Renal cortex interstitium (tissue), 11 donors: ENCODE measurements at regions not wholly inside any gene's neighbourhood (a gene's known extent, or its start where the extent isn't known, plus 50 kb on each side); places are given as distances from the start of the nearest gene placed in this dataset.

ENCODE experiments used
- DNase-seq, 11 donors: peaks; one replicate each; pipeline ENCODE4 v3.0.0-alpha.2; 2013; ENCODE audit warnings: low read depth in 9 of 11, low spot score in 4 of 11; ENCODE audit errors: extremely low read depth in 1 of 11

DNA sequence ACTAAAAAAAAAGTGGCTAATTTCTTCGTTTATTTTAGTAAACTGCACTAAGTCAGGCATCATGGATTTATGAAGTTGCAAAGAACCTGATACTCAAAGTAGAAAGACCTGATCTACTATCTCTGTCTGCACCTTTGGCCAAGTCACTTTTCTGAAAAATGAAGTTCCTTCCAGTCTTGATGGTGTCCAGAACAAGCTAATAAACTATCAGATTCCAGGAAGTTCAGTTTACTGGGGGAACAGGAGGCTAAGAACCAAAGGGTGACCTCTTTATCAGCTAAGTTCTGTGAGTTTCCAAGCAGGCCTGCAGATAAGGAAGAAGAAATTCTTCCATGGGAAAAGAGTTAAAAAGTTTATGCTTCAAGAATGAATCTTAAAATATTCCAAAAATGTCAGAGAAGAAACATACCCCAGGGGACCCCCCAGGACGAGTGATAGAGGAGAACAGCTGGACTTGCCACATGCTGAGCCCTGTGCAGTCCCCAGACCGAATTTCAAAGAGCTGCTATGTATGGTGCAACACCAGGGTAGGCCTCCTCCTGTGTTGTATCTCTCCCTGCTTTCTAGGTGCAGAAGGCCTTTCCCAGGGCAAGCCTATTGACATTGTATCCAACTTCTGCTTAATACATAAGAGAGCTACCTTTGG is 72.8 kb upstream of the FGGY start:
- DNase-seq = no peak

DNA sequence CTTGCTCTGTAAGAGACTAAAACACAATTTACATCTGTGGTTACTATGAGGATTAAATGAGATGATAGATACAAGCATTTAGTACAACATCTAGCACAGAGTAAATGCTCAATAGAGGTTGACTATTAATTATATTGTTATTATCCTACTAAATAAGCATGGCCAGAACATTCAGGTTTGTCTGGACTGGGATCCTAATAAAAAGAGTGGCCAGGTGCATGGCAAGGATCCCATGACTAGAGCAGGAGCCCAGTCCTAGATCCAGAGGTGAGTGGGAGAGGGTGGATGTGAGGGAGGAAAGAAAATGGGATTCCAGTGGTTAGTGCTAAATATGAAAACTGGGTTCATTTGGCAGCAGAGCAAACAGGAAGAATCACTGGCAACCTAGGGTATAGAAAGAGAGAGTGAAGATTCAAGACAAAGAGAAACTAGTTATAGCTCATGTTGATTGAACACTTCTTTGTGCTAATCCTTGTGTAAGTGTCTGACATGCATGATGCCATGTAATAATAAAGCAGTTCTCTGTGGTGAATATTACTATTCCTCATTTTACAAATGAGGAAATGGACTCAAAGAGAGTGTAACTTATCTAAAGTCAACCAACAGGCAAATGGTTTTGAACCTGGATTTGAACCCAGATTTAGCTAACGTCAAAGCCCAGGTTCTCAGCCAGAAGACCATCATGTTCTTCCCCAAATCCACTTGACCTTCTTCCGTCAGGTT is 71.1 kb upstream of the FGGY start:
- DNase-seq = no peak

DNA sequence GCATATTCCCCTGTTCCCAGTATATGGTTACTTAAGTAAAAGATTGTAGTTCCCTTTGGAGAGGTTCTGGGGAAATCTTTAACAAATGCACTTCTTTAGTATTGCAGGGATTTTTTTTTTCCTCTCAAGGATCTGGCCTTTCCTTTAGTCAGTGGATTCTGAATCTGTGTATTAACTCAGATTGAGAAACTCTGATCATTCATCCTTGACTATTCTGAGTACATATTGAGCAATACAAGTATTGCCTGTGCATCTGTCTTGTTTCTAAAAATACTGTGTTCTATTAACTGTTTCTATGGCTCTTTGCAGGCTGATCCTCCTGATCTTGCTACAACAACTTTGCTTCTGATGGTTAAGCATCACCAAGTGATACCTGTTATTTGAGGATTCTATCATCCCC is 67.8 kb upstream of the FGGY start:
- DNase-seq = no peak

DNA sequence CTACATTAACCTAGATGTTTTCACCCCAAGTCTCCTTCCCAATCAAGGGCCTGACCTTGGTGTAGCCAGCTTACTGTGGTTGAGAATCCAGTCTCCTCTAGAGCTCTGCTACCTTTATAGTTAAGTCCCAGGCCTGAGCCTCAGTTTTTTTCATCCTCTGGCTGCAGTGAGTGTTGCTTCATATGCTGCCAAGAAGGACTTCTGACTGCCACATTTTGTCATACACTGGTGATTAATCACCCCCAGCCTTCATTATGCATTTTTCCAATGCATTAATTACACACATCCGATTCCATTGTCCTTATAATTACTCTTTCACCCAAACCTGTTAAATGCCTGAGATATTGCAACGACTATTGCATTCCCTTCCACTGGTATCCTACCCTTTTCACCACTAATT is 66.3 kb upstream of the FGGY start:
- DNase-seq = no peak

DNA sequence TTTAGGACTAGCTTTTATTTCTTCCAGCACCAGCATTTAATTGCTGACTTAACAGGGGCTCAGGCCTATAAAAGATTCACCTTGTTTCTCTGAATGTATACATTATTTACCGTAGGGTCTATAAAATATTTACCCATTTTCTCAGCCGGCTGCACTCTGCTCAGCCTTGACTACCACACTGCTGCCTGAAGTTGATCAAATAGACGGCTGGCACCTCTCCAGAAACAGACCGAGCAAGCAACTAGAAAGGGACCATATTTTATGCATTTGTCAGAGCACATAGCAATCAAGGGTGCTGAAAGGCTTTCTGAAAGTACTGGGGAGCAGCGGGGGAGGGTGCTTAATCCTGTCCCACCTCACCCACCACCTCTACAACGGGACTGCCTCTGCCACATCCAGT is 64.7 kb upstream of the FGGY start:
- peak in 9 of 11 donors; percentile 31 to 57 (median 36) for DNase-seq

DNA sequence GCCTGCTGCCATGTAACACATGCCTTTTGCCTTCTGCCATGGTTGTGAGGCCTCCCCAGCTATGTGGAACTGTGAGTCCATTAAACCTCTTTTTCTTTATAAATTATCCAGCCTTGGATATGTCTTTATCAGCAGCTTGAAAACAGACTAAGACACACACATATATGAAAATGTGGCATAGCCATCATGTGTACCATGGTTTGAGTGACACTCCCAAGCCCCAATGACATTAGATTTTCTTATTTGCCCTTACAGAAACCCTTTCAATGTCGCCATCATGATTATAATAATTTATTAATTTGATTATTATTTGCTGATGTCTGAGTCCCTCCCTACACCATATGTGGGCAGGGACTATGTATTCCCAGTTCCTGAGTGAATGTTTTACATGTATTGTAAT is 63.5 kb upstream of the FGGY start:
- no peak for DNase-seq

DNA sequence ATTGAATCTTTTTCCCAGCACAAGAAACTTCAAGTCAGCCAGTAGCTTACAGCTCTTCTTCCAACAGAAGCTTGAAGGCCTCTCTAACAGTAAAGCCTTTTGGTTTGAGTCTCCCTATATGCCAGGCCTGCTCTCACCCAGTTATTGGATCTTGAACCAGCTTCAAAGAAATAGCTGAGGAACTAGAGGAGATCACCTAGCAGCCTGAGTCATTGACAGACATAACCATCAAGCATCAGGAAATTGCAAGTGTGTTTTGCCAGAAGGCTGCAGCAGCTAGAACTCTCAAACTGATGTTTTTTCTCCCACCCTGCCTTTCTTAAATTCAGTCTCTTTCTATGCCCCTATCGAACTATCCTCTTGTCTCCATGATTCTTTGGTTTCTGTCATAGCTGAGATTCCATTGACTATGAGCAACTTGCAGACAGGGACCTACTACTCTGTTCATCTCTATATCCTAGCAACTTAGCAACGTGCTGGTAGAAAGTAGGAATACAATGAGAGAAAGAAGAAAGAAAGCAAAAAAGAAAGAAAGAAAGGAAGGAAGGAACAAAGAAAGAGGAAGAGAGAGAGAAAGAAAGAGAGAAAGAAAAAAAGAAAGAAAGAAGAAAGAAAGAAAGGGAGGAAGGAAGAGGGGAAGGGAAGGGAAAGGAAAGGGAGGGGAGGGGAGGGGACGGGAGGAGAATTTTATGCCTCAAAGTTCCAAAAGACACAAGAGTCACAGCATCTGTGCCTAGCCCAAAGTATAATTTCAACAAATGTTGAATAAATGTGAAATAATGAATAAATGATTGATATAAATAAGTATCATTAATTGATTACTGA is 60.0 kb upstream of the FGGY start:
- DNase-seq = no peak

DNA sequence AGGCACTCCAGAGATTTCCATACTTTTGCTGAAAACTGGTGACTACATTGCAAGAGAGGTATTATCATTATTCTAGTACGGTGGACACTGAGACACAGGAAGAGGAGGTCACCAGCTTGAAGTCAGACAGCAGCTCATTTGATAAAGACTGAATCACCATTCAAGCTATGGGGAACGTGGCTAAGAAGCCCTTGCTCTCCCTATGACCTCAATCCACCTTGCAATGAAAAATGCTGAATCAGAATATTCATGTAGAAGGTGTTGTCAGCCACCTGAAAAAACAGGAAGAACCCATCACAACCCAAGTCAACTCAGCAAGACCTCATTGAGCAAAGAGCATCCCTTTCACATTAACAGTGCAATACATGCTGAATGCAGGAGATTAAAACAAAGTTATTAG is 59.0 kb upstream of the FGGY start:
- DNase-seq = no peak

DNA sequence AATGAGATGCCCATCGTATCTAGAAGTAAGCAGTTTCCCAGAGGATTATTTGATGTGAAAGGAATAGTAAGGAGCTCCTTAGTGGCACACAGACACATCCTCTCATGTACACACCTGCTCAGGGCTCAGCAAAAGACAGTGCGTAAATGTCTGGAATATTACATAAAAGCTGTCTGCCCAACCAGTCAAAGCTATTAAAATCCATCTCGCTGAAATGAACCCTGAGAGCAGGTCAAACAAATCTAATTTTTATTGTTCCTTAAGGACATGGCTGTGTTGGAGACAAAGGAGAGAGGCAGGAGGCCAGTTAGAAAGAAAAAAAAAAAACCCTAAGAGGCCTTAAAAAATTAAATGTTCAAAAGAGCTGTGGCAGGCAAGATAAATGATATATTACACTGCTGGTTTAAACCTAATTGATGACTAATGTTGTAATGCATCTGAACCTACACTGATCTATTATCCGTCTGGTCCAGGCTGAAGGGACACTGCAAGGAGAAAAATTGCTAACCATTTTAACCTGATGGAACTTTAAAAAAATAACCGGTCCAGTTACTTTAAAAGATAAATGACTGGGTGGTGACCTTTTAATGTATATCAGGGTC is 58.5 kb upstream of the FGGY start:
- DNase-seq = no peak

DNA sequence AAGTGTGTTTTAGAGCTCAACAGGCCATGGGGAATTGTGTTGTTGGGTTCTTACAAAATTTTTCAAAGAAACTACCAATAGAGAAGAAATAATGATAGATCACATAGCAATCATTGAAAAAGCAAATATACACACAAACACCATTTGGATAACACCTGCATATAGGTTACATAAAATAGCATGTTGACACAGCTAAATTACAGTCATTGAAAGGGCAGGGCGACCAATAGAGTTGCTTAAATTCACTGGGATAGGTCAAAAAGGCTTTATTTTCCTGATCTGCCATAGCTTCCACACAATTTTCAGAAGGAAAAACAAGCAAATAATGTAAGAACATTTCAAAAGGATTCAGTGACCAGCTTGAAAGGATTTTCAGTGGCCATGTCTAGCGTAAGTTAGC is 57.9 kb upstream of the FGGY start:
- DNase-seq = no peak

DNA sequence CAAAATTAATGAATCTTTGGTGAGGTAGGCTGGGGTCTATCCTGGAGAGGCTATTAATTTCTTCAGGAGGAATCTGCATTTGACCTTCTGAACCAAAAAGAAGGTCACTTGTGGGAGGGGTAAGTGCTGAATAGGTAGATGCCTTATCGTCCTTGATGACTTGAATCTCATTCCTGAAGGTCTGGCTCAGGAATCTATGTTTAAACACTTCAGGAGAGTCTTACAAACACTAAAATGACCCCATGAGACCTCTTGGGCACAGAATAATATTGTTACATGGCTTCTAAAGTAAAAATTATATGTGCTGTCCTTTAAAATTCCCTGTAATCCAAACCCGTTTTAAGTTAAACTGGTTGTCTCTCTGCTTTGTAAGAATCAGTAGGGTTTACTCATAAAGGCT is 55.0 kb upstream of the FGGY start:
- no peak for DNase-seq

DNA sequence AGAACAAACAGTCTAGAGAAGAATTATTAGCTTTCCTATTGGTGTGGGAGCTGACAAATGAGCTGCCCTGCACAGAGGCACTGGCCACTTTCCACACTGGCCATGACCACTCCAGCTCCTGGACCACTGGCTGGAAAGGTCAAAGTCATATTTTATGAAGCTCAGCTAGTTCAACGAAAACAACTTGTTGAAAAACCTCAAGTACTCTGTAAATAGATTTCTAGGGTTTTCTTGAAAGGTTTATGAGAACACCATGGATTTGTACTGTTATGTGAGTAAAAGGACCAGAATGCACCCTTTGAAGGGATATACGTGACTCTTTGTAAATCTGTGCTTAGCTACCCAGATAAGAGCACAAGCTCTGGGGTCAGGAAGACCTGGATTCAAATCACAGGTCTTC is 54.5 kb upstream of the FGGY start:
- DNase-seq = no peak

DNA sequence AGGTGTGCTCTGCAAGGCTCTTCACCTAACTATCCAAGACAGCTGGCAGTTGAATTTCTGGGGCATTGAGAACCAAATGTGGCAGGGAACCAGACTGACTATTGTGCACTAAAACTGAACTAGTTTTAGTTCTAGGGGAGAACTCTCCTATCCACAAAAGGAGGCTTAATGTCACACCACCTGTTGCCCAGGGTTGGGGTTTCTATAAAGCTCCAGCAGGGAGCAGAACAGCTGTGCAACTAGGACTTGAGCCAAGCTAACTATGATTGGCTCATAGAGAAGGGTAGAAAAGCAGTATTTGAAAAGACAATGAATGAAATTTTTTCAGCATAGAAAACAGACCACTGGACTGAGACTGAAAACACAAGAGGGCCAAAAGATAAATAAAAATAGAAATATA is 53.3 kb upstream of the FGGY start:
- DNase-seq = no peak

DNA sequence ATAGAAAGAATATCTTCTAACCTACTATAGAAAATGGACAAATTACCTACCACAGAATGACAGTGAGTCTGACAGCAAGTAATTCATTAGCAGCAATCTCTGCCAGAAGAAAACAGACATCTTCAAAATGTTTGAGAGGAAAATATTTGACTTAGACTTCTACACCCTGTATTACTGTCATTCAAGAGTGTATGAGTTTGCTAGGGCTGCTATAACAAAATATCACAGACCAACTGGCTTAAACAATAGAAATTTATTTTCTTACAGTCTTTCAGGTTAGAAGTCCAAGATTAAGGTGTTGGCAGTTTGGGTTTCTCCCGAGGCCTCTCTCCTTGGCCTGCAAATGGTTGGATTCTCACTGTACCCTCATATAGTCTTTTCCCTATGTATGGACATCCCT is 52.9 kb upstream of the FGGY start:
- DNase-seq = no peak

DNA sequence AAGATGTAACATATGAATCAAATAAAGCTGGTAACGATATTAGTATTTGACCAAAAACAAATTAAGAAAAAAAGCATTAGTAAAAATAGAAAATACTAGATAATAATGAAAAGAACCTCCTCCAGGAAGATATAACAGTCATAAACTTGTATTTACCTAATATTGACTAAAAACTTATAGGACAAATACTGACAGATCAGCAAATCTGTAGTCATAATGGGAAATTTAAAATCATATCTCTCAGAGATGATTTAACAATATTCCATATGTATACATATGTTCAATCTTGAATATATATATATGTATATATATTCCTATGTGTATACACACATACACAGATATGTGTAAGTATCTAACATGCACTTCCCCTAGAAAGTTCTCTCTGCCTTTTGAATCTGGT is 52.0 kb upstream of the FGGY start:
- no peak for DNase-seq
